H9 (cell line): ENCODE measurements at regions not wholly inside any gene's neighbourhood (a gene's known extent, or its start where the extent isn't known, plus 50 kb on each side); places are given as distances from the start of the nearest gene placed in this dataset.

ENCODE experiments used
- DNase-seq: peaks from one replicate; pipeline ENCODE4 v3.0.0-alpha.2; 2017
- H2AFZ ChIP-seq: one replicate; pipeline ENCODE4 v1.6.1; 2013; ENCODE audit warnings: mild to moderate bottlenecking, low read length, control low read depth, moderate library complexity
- H2AK5ac ChIP-seq: 2 replicates; pipeline ENCODE4 v1.6.1; 2013; ENCODE audit warnings: low read length, control low read depth, mixed read lengths; ENCODE audit not compliant: insufficient read length
- H2BK120ac ChIP-seq: one replicate; pipeline ENCODE4 v1.6.1; 2013; ENCODE audit warnings: low read depth, mild to moderate bottlenecking, low read length, control low read depth, inconsistent platforms; ENCODE audit not compliant: poor library complexity, severe bottlenecking
- H2BK12ac ChIP-seq: 2 replicates; pipeline ENCODE4 v1.6.1; 2013; ENCODE audit warnings: low read length, control low read depth, mixed read lengths, low read depth; ENCODE audit not compliant: insufficient read length
- H2BK15ac ChIP-seq: 2 replicates; pipeline ENCODE4 v1.6.1; 2013; ENCODE audit warnings: low read depth, low read length, control low read depth
- H2BK20ac ChIP-seq: one replicate; pipeline ENCODE4 v1.6.1; 2013; ENCODE audit warnings: low read depth, mild to moderate bottlenecking, low read length, control low read depth, inconsistent platforms; ENCODE audit not compliant: poor library complexity, severe bottlenecking
- H2BK5ac ChIP-seq: 2 replicates; pipeline ENCODE4 v1.6.1; 2013; ENCODE audit warnings: low read length, control low read depth, mixed read lengths; ENCODE audit not compliant: insufficient read length
- H3K14ac ChIP-seq: 2 replicates; pipeline ENCODE4 v1.6.1; 2013; ENCODE audit warnings: low read length, control low read depth; ENCODE audit not compliant: insufficient read depth
- H3K18ac ChIP-seq: 2 replicates; pipeline ENCODE4 v1.6.1; 2013; ENCODE audit warnings: low read depth, mild to moderate bottlenecking, mixed read lengths, low read length, control low read depth; ENCODE audit not compliant: insufficient read length
- H3K23ac ChIP-seq: 2 replicates; pipeline ENCODE4 v1.6.1; 2013; ENCODE audit warnings: low read length, control low read depth, mixed read lengths, low read depth; ENCODE audit not compliant: insufficient read length
- H3K23me2 ChIP-seq: 2 replicates; pipeline ENCODE4 v1.6.1; 2013; ENCODE audit warnings: low read depth, mild to moderate bottlenecking, mixed read lengths, low read length, control low read depth; ENCODE audit not compliant: insufficient read length, poor library complexity, severe bottlenecking
- H3K27ac ChIP-seq: 2 replicates; pipeline ENCODE4 v1.5.1; 2013; ENCODE audit warnings: low read length, control low read depth, mixed read lengths, low read depth; ENCODE audit not compliant: insufficient read length
- H3K27me3 ChIP-seq: 2 replicates; pipeline ENCODE4 v1.6.1; 2013; ENCODE audit warnings: low read length, control low read depth, inconsistent platforms; ENCODE audit not compliant: insufficient read depth
- H3K4ac ChIP-seq: 2 replicates; pipeline ENCODE4 v1.6.1; 2013; ENCODE audit warnings: low read depth, mild to moderate bottlenecking, control low read depth, inconsistent platforms, low read length, moderate library complexity
- H3K4me1 ChIP-seq: 2 replicates; pipeline ENCODE4 v1.6.1; 2013; ENCODE audit warnings: low read length, control low read depth, inconsistent platforms; ENCODE audit not compliant: insufficient read depth
- H3K4me2 ChIP-seq: 2 replicates; pipeline ENCODE4 v1.6.1; 2013; ENCODE audit warnings: low read length, control low read depth, mixed read lengths; ENCODE audit not compliant: insufficient read length, insufficient read depth
- H3K56ac ChIP-seq: 2 replicates; pipeline ENCODE4 v1.6.1; 2013; ENCODE audit warnings: low read depth, mild to moderate bottlenecking, mixed read lengths, low read length, control low read depth; ENCODE audit not compliant: insufficient read length
- H3K79me1 ChIP-seq: 2 replicates; pipeline ENCODE4 v1.6.1; 2013; ENCODE audit warnings: low read depth, mild to moderate bottlenecking, moderate library complexity, low read length, control low read depth, inconsistent platforms; ENCODE audit not compliant: insufficient read depth, poor library complexity, severe bottlenecking
- H3K79me2 ChIP-seq: 2 replicates; pipeline ENCODE4 v1.6.1; 2013; ENCODE audit warnings: low read length, control low read depth, inconsistent platforms; ENCODE audit not compliant: insufficient read depth
- H3K9ac ChIP-seq: 2 replicates; pipeline ENCODE4 v1.6.1; 2013; ENCODE audit warnings: low read length, control low read depth, mixed read lengths; ENCODE audit not compliant: insufficient read length; ENCODE audit errors: extremely low read depth
- H3K9me3 ChIP-seq: one replicate; pipeline ENCODE4 v1.6.1; 2013; ENCODE audit warnings: low read depth, low read length, inconsistent platforms; ENCODE audit not compliant: control insufficient read depth
- H3T11ph ChIP-seq: one replicate; pipeline ENCODE4 v1.6.1; 2013; ENCODE audit warnings: mild to moderate bottlenecking, low read length, control low read depth, inconsistent platforms
- H4K20me1 ChIP-seq: one replicate; pipeline ENCODE4 v1.6.1; 2013; ENCODE audit not compliant: control insufficient read depth, insufficient read length, insufficient read depth
- H4K5ac ChIP-seq: 2 replicates; pipeline ENCODE4 v1.6.1; 2013; ENCODE audit warnings: low read depth, mild to moderate bottlenecking, mixed read lengths, low read length, control low read depth; ENCODE audit not compliant: insufficient read length
- H4K8ac ChIP-seq: replicated peaks from 2 replicates; pipeline ENCODE4 v1.6.1; 2013; ENCODE audit warnings: low read length, control low read depth, mixed read lengths, low read depth; ENCODE audit not compliant: insufficient read length
- H4K91ac ChIP-seq: 2 replicates; pipeline ENCODE4 v1.6.1; 2013; ENCODE audit warnings: low read depth, mild to moderate bottlenecking, moderate library complexity, mixed read lengths, low read length, control low read depth; ENCODE audit not compliant: insufficient read length
- H3K27ac Mint-ChIP-seq, 3 experiments: 2 replicates in 2 of 3; 3 replicates in 1 of 3; pipeline ENCODE4 v1.8.0; 2020 to 2021; ENCODE audit warnings: mixed read lengths in 3 of 3, mild to moderate bottlenecking in 1 of 3, moderate library complexity in 1 of 3
- H3K27me3 Mint-ChIP-seq: 2 replicates; pipeline ENCODE4 v1.8.0; 2021; ENCODE audit warnings: low read depth, mild to moderate bottlenecking, moderate library complexity, mixed read lengths
- H3K36me3 Mint-ChIP-seq, 3 experiments: 2 replicates in 2 of 3; 3 replicates in 1 of 3; pipeline ENCODE4 v1.8.0; 2020 to 2021; ENCODE audit warnings: low read depth in 3 of 3, mixed read lengths in 3 of 3; ENCODE audit not compliant: insufficient read depth in 1 of 3
- H3K4me1 Mint-ChIP-seq, 2 experiments: 2 replicates each; pipeline ENCODE4 v1.8.0; 2020; ENCODE audit warnings: mixed read lengths in 2 of 2
- H3K4me3 Mint-ChIP-seq, 2 experiments: 2 replicates in 1 of 2; 3 replicates in 1 of 2; pipeline ENCODE4 v1.8.0; 2020 to 2021; ENCODE audit warnings: mild to moderate bottlenecking in 2 of 2, mixed read lengths in 2 of 2, moderate library complexity in 1 of 2
- H3K9me3 Mint-ChIP-seq, 2 experiments: 2 replicates in 1 of 2; 3 replicates in 1 of 2; pipeline ENCODE4 v1.8.0; 2020; ENCODE audit warnings: mild to moderate bottlenecking in 2 of 2, mixed read lengths in 2 of 2, moderate library complexity in 1 of 2
- CTCF ChIP-seq: fragments of 200-600 bp; sonication (generic); conservative IDR thresholded peaks from 3 replicates; pipeline ENCODE4 v1.8.0; 2021; ENCODE audit warnings: antibody characterized with exemption, mild to moderate bottlenecking
- WGBS: extraction: QIAGEN DNeasy Blood & Tissue Kit; methylation state at CpG from one replicate; pipeline ENCODE4 v1.1.7; 2013; ENCODE audit warnings: missing lambda C conversion rate, low lambda C conversion rate, mixed read lengths; ENCODE audit not compliant: insufficient read length; ENCODE audit errors: extremely low coverage; 5-methylcytosine and 5-hydroxymethylcytosine counted together

- Histone ChIP-seq H3K14ac (no peak overlapping the region), H2AFZ (no peak overlapping the region), H3K56ac (no peak overlapping the region), H3K27ac (no peak overlapping the region), H2BK5ac (no peak overlapping the region), H3K4me2 (no peak overlapping the region), H2BK15ac (no peak overlapping the region), H4K20me1 (no peaks in the 10 kb centered on the region), H2BK20ac (no peak overlapping the region), H4K5ac (no peak overlapping the region), H3K18ac (no peak overlapping the region), H2BK120ac (no peak overlapping the region), H3K23me2 (no peaks in the 10 kb centered on the region), H3K27me3 (no peaks in the 10 kb centered on the region), H2AK5ac (no peak overlapping the region), H3K9me3 (no peaks in the 10 kb centered on the region), H4K8ac (no peak overlapping the region), H3K23ac (no peak overlapping the region), H3K4me1 (peaks cover 13% of the 10 kb centered on the region; the same call in 1 of the 2 replicates), H3K4ac (no peak overlapping the region), H2BK12ac (no peak overlapping the region), H3K79me1 (no peaks in the 10 kb centered on the region), H3K79me2 (no peaks in the 10 kb centered on the region), H4K91ac (no peak overlapping the region), H3K9ac (no peak overlapping the region), H3T11ph (no peak overlapping the region)
- no CpG with 5 or more reads among the region's 13 CpGs for WGBS
- Mint-ChIP-seq H3K9me3 (no peaks in the 10 kb centered on the region; a peak in 2 of 5 replicates), H3K4me3 (no peak overlapping the region), H3K4me1 (peaks cover 54 to 55% of the 10 kb centered on the region in 2 experiments), H3K36me3 (peaks cover 0 to 4% (median 0%) of the 10 kb centered on the region in 3 experiments; a peak in 3 of 7 replicates), H3K27me3 (peaks cover 16% of the 10 kb centered on the region), H3K27ac (peak overlapping the region in 1 of 3 experiments; percentile 76; a peak in 3 of 7 replicates)
- peak; percentile 50 for TF ChIP-seq CTCF
- no peak for DNase-seq
Observed at GRCh38 chr9:89808076-89808755, 203.4 kb downstream of the GADD45G start.
